ENCODE measurements at regions not wholly inside any gene's neighbourhood (a gene's known extent, or its start where the extent isn't known, plus 50 kb on each side); places are given as distances from the start of the nearest gene placed in this dataset.

DNA sequence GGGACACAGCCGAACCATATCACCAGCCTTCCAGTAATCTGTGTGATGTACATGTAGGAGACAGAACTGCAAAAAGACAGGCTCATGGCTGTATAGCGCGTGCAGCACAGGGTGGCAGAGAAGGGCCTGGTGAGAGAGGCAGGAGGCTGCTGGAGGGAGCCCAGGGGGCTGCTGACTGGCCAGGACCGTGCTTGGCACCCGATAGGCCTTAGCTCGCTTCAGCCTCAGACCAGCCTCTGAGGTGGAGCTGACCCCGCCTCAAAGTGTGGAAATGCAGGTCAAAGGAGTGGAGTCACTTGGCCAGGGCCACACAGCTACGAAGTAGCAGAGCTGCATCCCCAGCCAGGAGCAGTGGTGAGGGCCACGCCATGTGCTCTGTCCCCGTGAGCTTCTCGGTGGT lies 707.6 kb downstream of the QKI start:
- TF ChIP-seq, protein P1, sequence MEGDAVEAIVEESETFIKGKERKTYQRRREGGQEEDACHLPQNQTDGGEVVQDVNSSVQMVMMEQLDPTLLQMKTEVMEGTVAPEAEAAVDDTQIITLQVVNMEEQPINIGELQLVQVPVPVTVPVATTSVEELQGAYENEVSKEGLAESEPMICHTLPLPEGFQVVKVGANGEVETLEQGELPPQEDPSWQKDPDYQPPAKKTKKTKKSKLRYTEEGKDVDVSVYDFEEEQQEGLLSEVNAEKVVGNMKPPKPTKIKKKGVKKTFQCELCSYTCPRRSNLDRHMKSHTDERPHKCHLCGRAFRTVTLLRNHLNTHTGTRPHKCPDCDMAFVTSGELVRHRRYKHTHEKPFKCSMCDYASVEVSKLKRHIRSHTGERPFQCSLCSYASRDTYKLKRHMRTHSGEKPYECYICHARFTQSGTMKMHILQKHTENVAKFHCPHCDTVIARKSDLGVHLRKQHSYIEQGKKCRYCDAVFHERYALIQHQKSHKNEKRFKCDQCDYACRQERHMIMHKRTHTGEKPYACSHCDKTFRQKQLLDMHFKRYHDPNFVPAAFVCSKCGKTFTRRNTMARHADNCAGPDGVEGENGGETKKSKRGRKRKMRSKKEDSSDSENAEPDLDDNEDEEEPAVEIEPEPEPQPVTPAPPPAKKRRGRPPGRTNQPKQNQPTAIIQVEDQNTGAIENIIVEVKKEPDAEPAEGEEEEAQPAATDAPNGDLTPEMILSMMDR (IDR thresholded peaks at IDR 0.05; ENCODE audit: low read length): no peak
- TF ChIP-seq EZH2 (optimal IDR thresholded peaks at IDR 0.05; ENCODE audit: low read depth, low read length): no peak

Data from MM.1S (cell line).